ENCODE measurements at regions not wholly inside any gene's neighbourhood (a gene's known extent, or its start where the extent isn't known, plus 50 kb on each side); places are given as distances from the start of the nearest gene placed in this dataset.

GRCh38 chr1:13890766-13891165 lies 190.8 kb downstream of the PRDM2 start:
- no peak for DNase-seq (ENCODE audit: low read depth, low spot score)
- peaks cover 11% of the 10 kb centered on the region for H3K4me1 Mint-ChIP-seq
- peaks cover 31% of the 10 kb centered on the region for H3K27me3 Mint-ChIP-seq (ENCODE audit: low read depth)
- no peak overlapping the region for H3K4me3 Mint-ChIP-seq
- H3K36me3 Mint-ChIP-seq (ENCODE audit: low read depth): no peaks in the 10 kb centered on the region
- H3K27ac Mint-ChIP-seq (ENCODE audit: unreplicated experiment): no peak overlapping the region
- peaks cover 3% of the 10 kb centered on the region for H3K9me3 Mint-ChIP-seq
- no peak for TF ChIP-seq CTCF (conservative IDR thresholded peaks at IDR 0.05)

- TF ChIP-seq CTCF (conservative IDR thresholded peaks at IDR 0.05): no peak
- peak overlapping the region; percentile 74 for H3K4me3 Mint-ChIP-seq
- no peak for DNase-seq (ENCODE audit: low read depth, low spot score)
- peaks cover 3% of the 10 kb centered on the region for H3K9me3 Mint-ChIP-seq
- H3K4me1 Mint-ChIP-seq: peaks cover 11% of the 10 kb centered on the region
- H3K36me3 Mint-ChIP-seq (ENCODE audit: low read depth): no peaks in the 10 kb centered on the region
- H3K27ac Mint-ChIP-seq (ENCODE audit: unreplicated experiment): no peak overlapping the region
- peaks cover 41% of the 10 kb centered on the region for H3K27me3 Mint-ChIP-seq (ENCODE audit: low read depth)
Observed at GRCh38 chr1:13892198-13892597, 192.2 kb downstream of the PRDM2 start.

- Mint-ChIP-seq H3K27ac (ENCODE audit: unreplicated experiment) (no peak overlapping the region), H3K4me1 (peaks cover 11% of the 10 kb centered on the region), H3K9me3 (peaks cover 3% of the 10 kb centered on the region), H3K27me3 (ENCODE audit: low read depth) (peaks cover 47% of the 10 kb centered on the region), H3K4me3 (peak overlapping the region; percentile 74), H3K36me3 (ENCODE audit: low read depth) (no peaks in the 10 kb centered on the region)
- no peak for TF ChIP-seq CTCF (conservative IDR thresholded peaks at IDR 0.05)
- peak; percentile 30 for DNase-seq (ENCODE audit: low read depth, low spot score)
Observed at GRCh38 chr1:13892671-13893325, 192.8 kb downstream of the PRDM2 start.

GRCh38 chr1:13893409-13893821 lies 193.4 kb downstream of the PRDM2 start:
- no peak for DNase-seq (ENCODE audit: low read depth, low spot score)
- Mint-ChIP-seq H3K4me1 (peaks cover 11% of the 10 kb centered on the region), H3K4me3 (peak overlapping the region; percentile 47), H3K36me3 (ENCODE audit: low read depth) (no peaks in the 10 kb centered on the region), H3K27ac (ENCODE audit: unreplicated experiment) (no peak overlapping the region), H3K27me3 (ENCODE audit: low read depth) (peaks cover 53% of the 10 kb centered on the region), H3K9me3 (peaks cover 3% of the 10 kb centered on the region)
- TF ChIP-seq CTCF (conservative IDR thresholded peaks at IDR 0.05): no peak

- peaks cover 57% of the 10 kb centered on the region for H3K27me3 Mint-ChIP-seq (ENCODE audit: low read depth)
- H3K27ac Mint-ChIP-seq (ENCODE audit: unreplicated experiment): no peak overlapping the region
- no peaks in the 10 kb centered on the region for H3K36me3 Mint-ChIP-seq (ENCODE audit: low read depth)
- H3K4me1 Mint-ChIP-seq: peaks cover 11% of the 10 kb centered on the region
- no peak for DNase-seq (ENCODE audit: low read depth, low spot score)
- H3K4me3 Mint-ChIP-seq: no peak overlapping the region
- no peak for TF ChIP-seq CTCF (conservative IDR thresholded peaks at IDR 0.05)
- no peaks in the 10 kb centered on the region for H3K9me3 Mint-ChIP-seq
Observed at GRCh38 chr1:13896932-13897331, 196.9 kb downstream of the PRDM2 start.
